Karpas-422 (cell line): ENCODE measurements at regions not wholly inside any gene's neighbourhood (a gene's known extent, or its start where the extent isn't known, plus 50 kb on each side); places are given as distances from the start of the nearest gene placed in this dataset.

Experiments
- DNase-seq: peaks from one replicate; pipeline ENCODE4 v3.0.0-alpha.2; 2015
- H2AFZ ChIP-seq: fragments of 200-600 bp; sonication (generic); 2 replicates; pipeline ENCODE4 v1.6.1; 2014; ENCODE audit warnings: antibody characterized with exemption, low read length, mixed read lengths
- H3K27ac ChIP-seq: fragments of 200-600 bp; sonication (generic); 2 replicates; pipeline ENCODE4 v1.5.1; 2014; ENCODE audit warnings: mild to moderate bottlenecking, low read length, moderate library complexity
- H3K27me3 ChIP-seq: fragments of 200-600 bp; sonication (generic); 2 replicates; pipeline ENCODE4 v1.6.1; 2014; ENCODE audit warnings: low read length, mixed read lengths
- H3K36me3 ChIP-seq: fragments of 200-600 bp; sonication (generic); 2 replicates; pipeline ENCODE4 v1.6.1; 2014; ENCODE audit warnings: low read length, mixed read lengths; ENCODE audit not compliant: insufficient read depth
- H3K4me1 ChIP-seq: fragments of 200-600 bp; sonication (generic); 2 replicates; pipeline ENCODE4 v1.6.1; 2014; ENCODE audit warnings: mild to moderate bottlenecking, low read length, mixed read lengths
- H3K4me2 ChIP-seq: fragments of 200-600 bp; sonication (generic); 2 replicates; pipeline ENCODE4 v1.6.1; 2014; ENCODE audit warnings: low read length, low read depth, mild to moderate bottlenecking; ENCODE audit not compliant: poor library complexity, severe bottlenecking
- H3K4me3 ChIP-seq: fragments of 200-600 bp; sonication (generic); 2 replicates; pipeline ENCODE4 v1.5.1; 2014; ENCODE audit warnings: mild to moderate bottlenecking, antibody characterized with exemption, low read length, mixed read lengths
- H3K79me2 ChIP-seq: fragments of 200-600 bp; sonication (generic); 2 replicates; pipeline ENCODE4 v1.6.1; 2014; ENCODE audit warnings: mild to moderate bottlenecking, low read length, mixed read lengths
- H3K9ac ChIP-seq: fragments of 200-600 bp; sonication (generic); 2 replicates; pipeline ENCODE4 v1.6.0; 2014; ENCODE audit warnings: low read length
- H3K9me2 ChIP-seq: fragments of 200-600 bp; sonication (generic), shearing (Covaris generic); replicated peaks from 2 replicates; pipeline ENCODE4 v1.6.0; 2014; ENCODE audit warnings: mild to moderate bottlenecking, low read length, moderate library complexity; ENCODE audit not compliant: insufficient read depth
- H3K9me3 ChIP-seq: fragments of 300-700, 200-600 bp; sonication (generic); 2 replicates; pipeline ENCODE4 v1.6.1; 2014; ENCODE audit warnings: low read length, mixed read lengths
- H4K20me1 ChIP-seq: fragments of 200-600 bp; sonication (generic); 2 replicates; pipeline ENCODE4 v1.6.1; 2014; ENCODE audit warnings: mild to moderate bottlenecking, antibody characterized with exemption, low read length, low read depth; ENCODE audit not compliant: insufficient read depth

DNA sequence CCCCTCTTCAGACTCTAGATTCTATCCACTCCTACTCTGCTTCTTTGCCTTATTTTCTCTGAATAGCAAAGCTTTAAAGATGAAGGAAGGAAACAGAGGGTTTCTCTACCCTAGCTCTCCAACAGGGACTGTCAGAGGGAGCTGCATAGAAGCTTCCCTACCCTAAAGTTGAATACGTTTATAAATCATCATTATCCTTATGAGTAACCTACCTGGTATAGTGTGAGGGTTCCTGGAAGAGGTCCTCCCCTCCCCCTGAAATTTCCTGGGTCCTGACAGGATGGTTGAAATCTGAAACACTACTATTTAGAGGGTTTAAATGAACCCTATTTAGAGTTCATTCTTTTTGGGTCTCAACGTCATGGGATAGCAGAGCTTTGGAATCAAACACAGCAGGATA is 187.0 kb upstream of the RBPJ start:
- Histone ChIP-seq H4K20me1 (no peaks in the 10 kb centered on the region), H3K4me3 (no peak overlapping the region), H3K79me2 (no peaks in the 10 kb centered on the region), H3K4me1 (no peaks in the 10 kb centered on the region), H3K27me3 (no peaks in the 10 kb centered on the region), H3K4me2 (no peak overlapping the region), H3K9ac (no peak overlapping the region), H3K9me3 (no peaks in the 10 kb centered on the region), H3K27ac (no peak overlapping the region), H3K9me2 (no peaks in the 10 kb centered on the region), H2AFZ (no peak overlapping the region), H3K36me3 (no peaks in the 10 kb centered on the region)
- DNase-seq: no peak

GRCh38 chr4:26135331-26135730 is 185.5 kb upstream of the RBPJ start:
- no peak for DNase-seq
- Histone ChIP-seq H3K9me3 (no peaks in the 10 kb centered on the region), H3K4me2 (no peak overlapping the region), H3K4me3 (no peak overlapping the region), H2AFZ (no peak overlapping the region), H3K9ac (no peak overlapping the region), H3K27ac (no peak overlapping the region), H3K79me2 (no peaks in the 10 kb centered on the region), H3K36me3 (no peaks in the 10 kb centered on the region), H3K9me2 (no peaks in the 10 kb centered on the region), H4K20me1 (no peaks in the 10 kb centered on the region), H3K4me1 (no peaks in the 10 kb centered on the region), H3K27me3 (no peaks in the 10 kb centered on the region)

GRCh38 chr4:26136615-26137014 is 184.2 kb upstream of the RBPJ start:
- Histone ChIP-seq H3K27ac (no peak overlapping the region), H3K9me3 (no peaks in the 10 kb centered on the region), H2AFZ (no peak overlapping the region), H3K4me3 (no peak overlapping the region), H3K4me2 (no peak overlapping the region), H3K27me3 (no peaks in the 10 kb centered on the region), H3K36me3 (no peaks in the 10 kb centered on the region), H3K9me2 (no peaks in the 10 kb centered on the region), H3K4me1 (no peaks in the 10 kb centered on the region), H3K9ac (no peak overlapping the region), H3K79me2 (no peaks in the 10 kb centered on the region), H4K20me1 (no peaks in the 10 kb centered on the region)
- DNase-seq: no peak

GRCh38 chr4:26137288-26137687 is 183.5 kb upstream of the RBPJ start:
- no peaks in the 10 kb centered on the region for H3K79me2 ChIP-seq
- no peaks in the 10 kb centered on the region for H3K27me3 ChIP-seq
- H3K4me3 ChIP-seq: no peak overlapping the region
- H3K9me2 ChIP-seq: no peaks in the 10 kb centered on the region
- no peaks in the 10 kb centered on the region for H4K20me1 ChIP-seq
- no peaks in the 10 kb centered on the region for H3K4me1 ChIP-seq
- no peak overlapping the region for H3K9ac ChIP-seq
- H3K4me2 ChIP-seq: no peak overlapping the region
- H3K36me3 ChIP-seq: no peaks in the 10 kb centered on the region
- no peak overlapping the region for H3K27ac ChIP-seq
- DNase-seq: no peak
- no peaks in the 10 kb centered on the region for H3K9me3 ChIP-seq
- H2AFZ ChIP-seq: no peak overlapping the region

DNA sequence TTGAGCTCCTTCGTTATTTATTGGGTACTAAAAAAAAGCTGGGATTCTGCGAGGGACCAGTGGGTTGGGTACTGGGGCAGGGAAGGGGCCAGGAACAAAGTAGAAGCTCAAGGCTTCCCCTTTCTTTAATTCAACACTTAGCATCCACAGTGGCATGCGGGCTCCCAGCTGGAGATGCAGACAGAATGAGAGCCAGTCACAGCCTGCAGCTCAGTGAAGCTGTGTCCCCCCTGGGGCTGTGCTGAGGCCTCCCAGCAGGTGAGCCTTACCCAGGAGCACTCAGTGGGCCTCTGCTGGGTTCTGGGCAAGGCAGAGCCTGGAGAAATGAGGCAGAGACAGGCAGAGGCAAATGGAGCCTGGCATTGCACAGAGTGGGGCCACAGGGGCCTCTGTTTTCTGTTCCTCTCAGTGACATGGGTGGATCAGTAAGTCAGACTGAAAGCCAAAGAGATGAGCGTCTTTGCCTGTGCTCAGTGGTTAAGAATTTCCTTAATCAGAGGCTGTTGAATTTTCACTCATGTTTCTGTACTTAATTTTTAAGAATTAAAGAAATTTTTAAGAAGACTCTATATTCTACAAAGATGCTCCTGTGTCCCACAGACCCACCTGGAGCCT is 181.4 kb upstream of the RBPJ start:
- H3K79me2 ChIP-seq: no peaks in the 10 kb centered on the region
- H3K4me1 ChIP-seq: no peaks in the 10 kb centered on the region
- no peaks in the 10 kb centered on the region for H3K36me3 ChIP-seq
- H3K4me2 ChIP-seq: no peak overlapping the region
- H3K27me3 ChIP-seq: no peaks in the 10 kb centered on the region
- no peak overlapping the region for H3K4me3 ChIP-seq
- no peaks in the 10 kb centered on the region for H4K20me1 ChIP-seq
- H3K9me3 ChIP-seq: no peaks in the 10 kb centered on the region
- DNase-seq: no peak
- no peaks in the 10 kb centered on the region for H3K9me2 ChIP-seq
- no peak overlapping the region for H2AFZ ChIP-seq
- H3K9ac ChIP-seq: no peak overlapping the region
- H3K27ac ChIP-seq: no peak overlapping the region

- H3K27ac ChIP-seq: no peak overlapping the region
- no peaks in the 10 kb centered on the region for H3K9me3 ChIP-seq
- H3K9ac ChIP-seq: no peak overlapping the region
- H3K9me2 ChIP-seq: no peaks in the 10 kb centered on the region
- no peak overlapping the region for H3K4me3 ChIP-seq
- no peaks in the 10 kb centered on the region for H4K20me1 ChIP-seq
- no peak overlapping the region for H2AFZ ChIP-seq
- H3K4me2 ChIP-seq: no peak overlapping the region
- H3K36me3 ChIP-seq: no peaks in the 10 kb centered on the region
- DNase-seq: no peak
- H3K79me2 ChIP-seq: no peaks in the 10 kb centered on the region
- no peaks in the 10 kb centered on the region for H3K27me3 ChIP-seq
- H3K4me1 ChIP-seq: no peaks in the 10 kb centered on the region
Observed at GRCh38 chr4:26140150-26140898, 180.5 kb upstream of the RBPJ start.

DNA sequence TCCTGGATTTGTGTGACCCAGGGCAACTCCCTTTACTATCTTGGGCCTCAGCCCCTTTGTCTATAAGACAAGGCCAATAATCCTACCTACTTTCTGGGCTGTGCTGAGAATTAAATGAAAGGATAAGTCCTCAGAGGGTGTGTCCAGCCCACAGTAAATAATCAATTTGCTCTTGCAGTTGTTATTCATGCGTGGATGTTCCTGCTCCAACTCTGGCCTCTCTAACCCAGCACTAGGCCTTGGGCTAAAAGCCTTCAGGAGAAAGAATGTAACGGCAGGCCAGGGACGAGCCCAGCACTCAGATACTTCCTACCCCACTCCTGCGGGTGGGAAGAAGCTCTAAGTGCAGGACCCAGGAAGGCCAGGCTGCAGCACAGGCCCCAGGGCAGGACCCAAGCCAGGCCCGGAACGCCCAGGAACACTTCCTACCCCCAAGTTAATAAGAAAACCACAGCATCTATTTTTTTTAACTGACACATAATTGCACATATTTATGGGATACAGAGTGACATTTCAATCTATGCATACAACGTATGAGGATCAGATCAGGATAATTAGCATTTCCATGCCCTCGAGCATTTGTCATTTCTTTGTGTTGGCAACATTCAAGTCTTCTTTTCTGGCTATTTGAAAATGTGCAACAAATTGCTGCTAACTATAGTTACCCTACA is 179.6 kb upstream of the RBPJ start:
- no peaks in the 10 kb centered on the region for H3K4me1 ChIP-seq
- no peak overlapping the region for H3K4me2 ChIP-seq
- H3K9me2 ChIP-seq: no peaks in the 10 kb centered on the region
- no peak for DNase-seq
- H4K20me1 ChIP-seq: no peaks in the 10 kb centered on the region
- H3K36me3 ChIP-seq: no peaks in the 10 kb centered on the region
- no peaks in the 10 kb centered on the region for H3K79me2 ChIP-seq
- no peak overlapping the region for H2AFZ ChIP-seq
- H3K4me3 ChIP-seq: no peak overlapping the region
- no peaks in the 10 kb centered on the region for H3K27me3 ChIP-seq
- H3K9me3 ChIP-seq: no peaks in the 10 kb centered on the region
- H3K27ac ChIP-seq: no peak overlapping the region
- H3K9ac ChIP-seq: no peak overlapping the region

DNA sequence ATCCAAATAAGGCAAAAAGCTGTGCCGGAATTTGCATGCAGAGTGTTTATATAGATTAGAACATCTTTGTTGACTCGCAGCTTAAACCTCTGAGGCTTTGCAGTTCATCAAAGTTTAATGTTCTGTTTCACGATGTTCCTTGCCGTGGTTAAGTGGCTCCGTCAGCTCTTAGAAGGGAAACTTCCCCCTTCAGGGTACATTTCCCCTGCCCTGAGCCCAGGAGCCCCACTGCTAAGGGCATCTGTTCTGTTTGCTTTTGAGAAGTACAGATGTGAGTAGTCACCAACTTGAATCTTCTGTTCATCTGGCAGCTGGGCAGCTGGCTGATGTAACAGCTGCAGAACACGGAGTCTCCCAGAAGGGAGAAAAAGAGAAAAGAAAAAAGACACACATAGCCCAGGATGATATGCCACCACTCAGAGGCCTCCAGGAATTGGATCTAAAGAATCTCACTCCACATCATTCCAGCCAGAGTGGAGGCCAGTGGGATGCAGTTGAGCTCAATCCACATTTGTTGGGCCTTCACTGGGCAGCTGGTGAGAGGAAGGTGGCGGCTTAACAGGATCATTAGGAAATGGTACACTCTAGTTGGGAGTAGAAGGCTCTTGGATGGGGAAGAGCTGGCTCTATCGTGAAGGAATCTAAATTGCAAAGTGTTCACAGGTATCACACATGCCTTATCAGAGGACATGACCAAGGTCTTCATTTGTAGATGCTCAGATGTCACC is 178.7 kb upstream of the RBPJ start:
- no peaks in the 10 kb centered on the region for H3K27me3 ChIP-seq
- H3K4me3 ChIP-seq: no peak overlapping the region
- no peak overlapping the region for H3K4me2 ChIP-seq
- no peaks in the 10 kb centered on the region for H3K4me1 ChIP-seq
- no peaks in the 10 kb centered on the region for H3K36me3 ChIP-seq
- no peaks in the 10 kb centered on the region for H4K20me1 ChIP-seq
- H3K9me2 ChIP-seq: no peaks in the 10 kb centered on the region
- H3K27ac ChIP-seq: no peak overlapping the region
- DNase-seq: no peak
- no peak overlapping the region for H2AFZ ChIP-seq
- no peak overlapping the region for H3K9ac ChIP-seq
- H3K79me2 ChIP-seq: no peaks in the 10 kb centered on the region
- H3K9me3 ChIP-seq: no peaks in the 10 kb centered on the region
